Prostate gland (tissue), 2 donors: ENCODE measurements at regions not wholly inside any gene's neighbourhood (a gene's known extent, or its start where the extent isn't known, plus 50 kb on each side); places are given as distances from the start of the nearest gene placed in this dataset.

Experiments used
- CTCF ChIP-seq, 4 experiments: fragments of 200-600 bp in 2 of 4; fragments of 450-650 bp in 2 of 4; sonication (generic) in 2 of 4; IDR thresholded peaks; 1 replicate in 3 of 4; 2 replicates in 1 of 4; pipeline ENCODE4 v1.5.1; 2016 to 2019; ENCODE audit warnings: antibody characterized with exemption in 4 of 4, mild to moderate bottlenecking in 2 of 4, moderate library complexity in 2 of 4
- POLR2A ChIP-seq: fragments of 450-650 bp; IDR thresholded peaks from one replicate; pipeline ENCODE4 v1.6.1; 2016; ENCODE audit warnings: antibody characterized with exemption, mild to moderate bottlenecking
- POLR2AphosphoS5 ChIP-seq: sonication (generic); formaldehyde crosslinking; IDR thresholded peaks from one replicate; pipeline ENCODE4 v1.6.1; 2017; ENCODE audit warnings: antibody characterized with exemption

- TF ChIP-seq CTCF (IDR thresholded peaks at IDR 0.05) (no peak), POLR2A (no peak), POLR2AphosphoS5 (no peak)
These were observed 202.2 kb upstream of the TWIST2 start for GRCh38 chr2:238645716-238646115.
